ENCODE measurements at regions not wholly inside any gene's neighbourhood (a gene's known extent, or its start where the extent isn't known, plus 50 kb on each side); places are given as distances from the start of the nearest gene placed in this dataset.

GRCh38 chr22:27137871-27138337 lies 480.5 kb downstream of the MIAT start:
- Histone ChIP-seq H2BK15ac (ENCODE audit: low read depth, low read length) (no peak overlapping the region), H3K9ac (ENCODE audit: extremely low read depth, insufficient read length, low read length) (no peak overlapping the region), H3K27me3 (ENCODE audit: insufficient read depth, low read length) (no peaks in the 10 kb centered on the region; the same call in 1 of the 2 replicates), H2BK120ac (ENCODE audit: low read depth, low read length, poor library complexity, severe bottlenecking) (no peak overlapping the region), H3K79me2 (ENCODE audit: insufficient read depth, low read length) (no peaks in the 10 kb centered on the region), H4K20me1 (ENCODE audit: control insufficient read depth, insufficient read depth, insufficient read length) (no peaks in the 10 kb centered on the region), H2BK5ac (ENCODE audit: insufficient read length, low read length) (no peak overlapping the region), H3K23me2 (ENCODE audit: insufficient read length, low read depth, low read length, poor library complexity, severe bottlenecking) (no peaks in the 10 kb centered on the region), H3K79me1 (ENCODE audit: insufficient read depth, low read depth, low read length, poor library complexity, severe bottlenecking) (no peaks in the 10 kb centered on the region), H3K27ac (ENCODE audit: insufficient read length, low read depth, low read length) (no peak overlapping the region), H3K23ac (ENCODE audit: insufficient read length, low read depth, low read length) (no peak overlapping the region), H2AK5ac (ENCODE audit: insufficient read length, low read length) (no peak overlapping the region), H2AFZ (ENCODE audit: low read length) (no peak overlapping the region), H4K5ac (ENCODE audit: insufficient read length, low read depth, low read length) (no peak overlapping the region), H3K18ac (ENCODE audit: insufficient read length, low read depth, low read length) (no peak overlapping the region), H4K8ac (replicated peaks; ENCODE audit: insufficient read length, low read depth, low read length) (no peak overlapping the region), H4K91ac (ENCODE audit: insufficient read length, low read depth, low read length) (no peak overlapping the region), H2BK20ac (ENCODE audit: low read depth, low read length, poor library complexity, severe bottlenecking) (no peak overlapping the region), H3K4me2 (ENCODE audit: insufficient read depth, insufficient read length, low read length) (no peak overlapping the region), H3K9me3 (ENCODE audit: control insufficient read depth, low read depth, low read length) (no peaks in the 10 kb centered on the region), H3K4me1 (ENCODE audit: insufficient read depth, low read length) (0 out of 2 replicates have a peak, but pooled peaks cover 2% of the 10 kb centered on the region), H3K14ac (ENCODE audit: insufficient read depth, low read length) (0 out of 2 replicates have a peak overlapping the region, but pooled peaks have one; percentile 13), H3K56ac (ENCODE audit: insufficient read length, low read depth, low read length) (no peak overlapping the region), H3K4ac (ENCODE audit: low read depth, low read length) (no peak overlapping the region), H2BK12ac (ENCODE audit: insufficient read length, low read depth, low read length) (no peak overlapping the region), H3T11ph (ENCODE audit: low read length) (no peak overlapping the region)
- peaks cover 20% of the 10 kb centered on the region for H3K27me3 Mint-ChIP-seq (ENCODE audit: low read depth)
- H3K27ac Mint-ChIP-seq, result peak overlapping the region in 1 of 3 experiments; percentile 34; a peak in 1 of 7 replicates
- peaks cover 0 to 8% of the 10 kb centered on the region in 2 experiments; a peak in 1 of 5 replicates for H3K9me3 Mint-ChIP-seq
- peaks cover 0 to 7% (median 0%) of the 10 kb centered on the region in 3 experiments; a peak in 2 of 7 replicates for H3K36me3 Mint-ChIP-seq (ENCODE audit: insufficient read depth in 1 of 3, low read depth in 3 of 3)
- TF ChIP-seq, protein P1, sequence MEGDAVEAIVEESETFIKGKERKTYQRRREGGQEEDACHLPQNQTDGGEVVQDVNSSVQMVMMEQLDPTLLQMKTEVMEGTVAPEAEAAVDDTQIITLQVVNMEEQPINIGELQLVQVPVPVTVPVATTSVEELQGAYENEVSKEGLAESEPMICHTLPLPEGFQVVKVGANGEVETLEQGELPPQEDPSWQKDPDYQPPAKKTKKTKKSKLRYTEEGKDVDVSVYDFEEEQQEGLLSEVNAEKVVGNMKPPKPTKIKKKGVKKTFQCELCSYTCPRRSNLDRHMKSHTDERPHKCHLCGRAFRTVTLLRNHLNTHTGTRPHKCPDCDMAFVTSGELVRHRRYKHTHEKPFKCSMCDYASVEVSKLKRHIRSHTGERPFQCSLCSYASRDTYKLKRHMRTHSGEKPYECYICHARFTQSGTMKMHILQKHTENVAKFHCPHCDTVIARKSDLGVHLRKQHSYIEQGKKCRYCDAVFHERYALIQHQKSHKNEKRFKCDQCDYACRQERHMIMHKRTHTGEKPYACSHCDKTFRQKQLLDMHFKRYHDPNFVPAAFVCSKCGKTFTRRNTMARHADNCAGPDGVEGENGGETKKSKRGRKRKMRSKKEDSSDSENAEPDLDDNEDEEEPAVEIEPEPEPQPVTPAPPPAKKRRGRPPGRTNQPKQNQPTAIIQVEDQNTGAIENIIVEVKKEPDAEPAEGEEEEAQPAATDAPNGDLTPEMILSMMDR (conservative IDR thresholded peaks at IDR 0.05), result no peak
- no peak overlapping the region for H3K4me3 Mint-ChIP-seq
- no peak for DNase-seq
- peaks cover 2 to 12% of the 10 kb centered on the region in 2 experiments; a peak in 3 of 4 replicates for H3K4me1 Mint-ChIP-seq
- no CpG with 5 or more reads among the region's 13 CpGs for WGBS (ENCODE audit: extremely low coverage, insufficient read length, low lambda C conversion rate)
